B cell (primary cell): ENCODE measurements at regions not wholly inside any gene's neighbourhood (a gene's known extent, or its start where the extent isn't known, plus 50 kb on each side); places are given as distances from the start of the nearest gene placed in this dataset.

Experiments
- ATAC-seq: fragments of 200-7000 bp; cut with Tn5 transposase; one replicate; pipeline ENCODE4 v1.10.0; 2021; ENCODE audit warnings: low read depth, mild to moderate bottlenecking, moderate number of reproducible peaks, moderate library complexity
- CTCF ChIA-PET: fragments of 350-600 bp; sonication (Branson Sonifier 250); formaldehyde crosslinking; loops from one replicate; lab custom pipeline; 2021; ENCODE audit warnings: antibody characterized with exemption, inconsistent platforms; lab: Charles Lee
- POLR2A ChIA-PET: fragments of 350-600 bp; sonication (Branson Sonifier 250); formaldehyde crosslinking; loops from one replicate; lab custom pipeline; 2021; ENCODE audit warnings: antibody characterized with exemption; lab: Charles Lee
- DNase-seq: peaks from one replicate; pipeline ENCODE4 v3.0.0; 2013
- H2AFZ ChIP-seq: 2 replicates; pipeline ENCODE4 v1.6.1; 2012; ENCODE audit warnings: mild to moderate bottlenecking, low read depth, low read length; ENCODE audit not compliant: insufficient read depth, poor library complexity, severe bottlenecking
- H3K27ac ChIP-seq, 2 donors: 1 replicate in 1 of 2; 2 replicates in 1 of 2; pipeline ENCODE4 v1.5.1; 2012 to 2013; ENCODE audit warnings: low read length in 2 of 2, mild to moderate bottlenecking in 2 of 2, moderate library complexity in 1 of 2
- H3K27me3 ChIP-seq, 4 experiments: fragments of 200-600 bp in 1 of 4; sonication (generic) in 1 of 4; replicated peaks in 1 of 4; 1 replicate in 2 of 4; 2 replicates in 2 of 4; pipeline versions ENCODE4 v1.6.1 to v1.7.0; 2013 to 2016; ENCODE audit warnings: low read length in 3 of 4, mild to moderate bottlenecking in 2 of 4, mixed read lengths in 1 of 4, moderate library complexity in 1 of 4; ENCODE audit not compliant: insufficient read depth in 4 of 4, control insufficient read depth in 3 of 4; ENCODE audit errors: control extremely low read depth in 1 of 4
- H3K36me3 ChIP-seq, 2 experiments: replicated peaks in 1 of 2; 1 replicate in 1 of 2; 2 replicates in 1 of 2; pipeline versions ENCODE4 v1.6.1 to v1.7.1; 2013; ENCODE audit warnings: low read length in 1 of 2; ENCODE audit not compliant: insufficient read depth in 2 of 2, control insufficient read depth in 1 of 2; ENCODE audit errors: control extremely low read depth in 1 of 2, extremely low read depth in 1 of 2
- H3K4me1 ChIP-seq, 2 donors: fragments of 200-600 bp in 1 of 2; sonication (generic) in 1 of 2; 1 replicate in 1 of 2; 2 replicates in 1 of 2; pipeline versions ENCODE4 v1.5.1 to v1.6.1; 2013 to 2017; ENCODE audit warnings: low read length in 2 of 2; ENCODE audit not compliant: control insufficient read depth in 2 of 2, insufficient read depth in 2 of 2
- H3K4me2 ChIP-seq: replicated peaks from 2 replicates; pipeline ENCODE3; 2012; ENCODE audit warnings: mild to moderate bottlenecking, low read depth, low read length; ENCODE audit not compliant: poor library complexity, severe bottlenecking
- H3K4me3 ChIP-seq, 5 experiments: fragments of 200-600 bp in 1 of 5; sonication (generic) in 1 of 5; 1 replicate in 3 of 5; 2 replicates in 2 of 5; pipeline versions ENCODE4 v1.5.1 to v1.7.0; 2011 to 2016; ENCODE audit warnings: low read length in 4 of 5, mild to moderate bottlenecking in 4 of 5, low read depth in 2 of 5, control low read depth in 1 of 5, moderate library complexity in 1 of 5; ENCODE audit not compliant: insufficient read depth in 1 of 5; ENCODE audit errors: control extremely low read depth in 1 of 5, extremely low read depth in 1 of 5
- H3K79me2 ChIP-seq: fragments of 200-600 bp; sonication (generic); one replicate; pipeline ENCODE4 v1.6.0; 2016; ENCODE audit warnings: low read length; ENCODE audit not compliant: control insufficient read depth, insufficient read depth
- H3K9ac ChIP-seq: fragments of 200-600 bp; sonication (generic); 2 replicates; pipeline ENCODE4 v1.6.1; 2017; ENCODE audit warnings: mild to moderate bottlenecking, low read length, moderate library complexity
- H3K9me3 ChIP-seq, 3 donors: one replicate each; pipeline versions ENCODE4 v1.6.1 to v1.7.1; 2013; ENCODE audit warnings: low read length in 2 of 3; ENCODE audit not compliant: control insufficient read depth in 2 of 3, insufficient read depth in 1 of 3; ENCODE audit errors: control extremely low read depth in 1 of 3
- H4K20me1 ChIP-seq: 2 replicates; pipeline ENCODE4 v1.6.0; 2012; ENCODE audit warnings: mild to moderate bottlenecking, low read length; ENCODE audit not compliant: insufficient read depth, control insufficient read depth, poor library complexity, severe bottlenecking
- H3K27ac Mint-ChIP-seq: one replicate; pipeline ENCODE4 v1.8.0; 2021; ENCODE audit warnings: mixed read lengths
- H3K27me3 Mint-ChIP-seq: one replicate; pipeline ENCODE4 v1.8.0; 2021; ENCODE audit warnings: mixed read lengths
- H3K4me1 Mint-ChIP-seq: one replicate; pipeline ENCODE4 v1.8.0; 2021; ENCODE audit warnings: mixed read lengths
- H3K4me3 Mint-ChIP-seq: one replicate; pipeline ENCODE4 v1.8.0; 2021; ENCODE audit warnings: mixed read lengths
- H3K9me3 Mint-ChIP-seq: one replicate; pipeline ENCODE4 v1.8.0; 2022; ENCODE audit warnings: mixed read lengths; ENCODE audit not compliant: insufficient read depth
- CTCF ChIP-seq: fragments of 200-600 bp; IDR thresholded peaks from one replicate; pipeline ENCODE4 v1.8.0; 2022; ENCODE audit warnings: antibody characterized with exemption, mild to moderate bottlenecking
- EZH2 ChIP-seq: IDR thresholded peaks from 2 replicates; pipeline ENCODE4 v1.6.1; 2012; ENCODE audit warnings: borderline replicate concordance, low read depth, mild to moderate bottlenecking, moderate library complexity, low read length; ENCODE audit not compliant: insufficient read depth, poor library complexity, severe bottlenecking
- WGBS: methylation state at CpG from one replicate; pipeline ENCODE4 v1.1.5; 2013; ENCODE audit warnings: missing lambda C conversion rate; ENCODE audit not compliant: insufficient coverage; 5-methylcytosine and 5-hydroxymethylcytosine counted together
- intact Hi-C: fragments of 100-400 bp; cut with micrococcal nuclease; formaldehyde crosslinking; loops from one replicate; pipeline ENCODE4 v1.10.0; 2022

- ChIA-PET POLR2A (no interaction called here), CTCF (no interaction called here)
- DNase-seq, result no peak
- Histone ChIP-seq H3K9ac (no peak overlapping the region), H3K27ac (no peak overlapping the region), H3K4me2 (no peak overlapping the region), H3K79me2 (no peaks in the 10 kb centered on the region), H3K36me3 (no peaks in the 10 kb centered on the region), H4K20me1 (no peaks in the 10 kb centered on the region), H3K9me3 (no peaks in the 10 kb centered on the region), H3K27me3 (no peaks in the 10 kb centered on the region), H3K4me1 (peaks cover 17 to 19% of the 10 kb centered on the region in 2 donors), H3K4me3 (no peak overlapping the region), H2AFZ (no peak overlapping the region)
- Mint-ChIP-seq H3K27ac (no peak overlapping the region), H3K4me3 (no peak overlapping the region), H3K27me3 (no peaks in the 10 kb centered on the region), H3K9me3 (peaks cover 6% of the 10 kb centered on the region), H3K4me1 (peaks cover 23% of the 10 kb centered on the region)
- TF ChIP-seq EZH2, result no peak
- no peak for TF ChIP-seq CTCF
- intact Hi-C loops, result no loop called here
- no peak for ATAC-seq
- no CpG with 5 or more reads among the region's 4 CpGs for WGBS
Observed at GRCh38 chr6:156387472-156387871, 389.7 kb upstream of the ARID1B start.

GRCh38 chr6:156383059-156383458 is 394.1 kb upstream of the ARID1B start:
- Histone ChIP-seq H3K79me2 (no peaks in the 10 kb centered on the region), H3K4me3 (no peak overlapping the region), H3K27me3 (no peaks in the 10 kb centered on the region), H3K4me2 (no peak overlapping the region), H3K36me3 (no peaks in the 10 kb centered on the region), H3K4me1 (no peaks in the 10 kb centered on the region), H3K9ac (no peak overlapping the region), H4K20me1 (no peaks in the 10 kb centered on the region), H2AFZ (no peak overlapping the region), H3K9me3 (no peaks in the 10 kb centered on the region), H3K27ac (no peak overlapping the region)
- peaks cover 6% of the 10 kb centered on the region for H3K9me3 Mint-ChIP-seq
- 100% methylated on average over 1 of the region's 2 CpGs for WGBS
- intact Hi-C loops, result no loop called here
- no peak for DNase-seq
- TF ChIP-seq CTCF, result no peak
- TF ChIP-seq EZH2, result no peak
- no peak overlapping the region for H3K4me3 Mint-ChIP-seq
- ChIA-PET CTCF (no interaction called here), POLR2A (no interaction called here)
- no peak for ATAC-seq
- H3K27ac Mint-ChIP-seq, result no peak overlapping the region
- peaks cover 13% of the 10 kb centered on the region for H3K4me1 Mint-ChIP-seq
- H3K27me3 Mint-ChIP-seq, result no peaks in the 10 kb centered on the region
